B cell (primary cell): ENCODE measurements at regions not wholly inside any gene's neighbourhood (a gene's known extent, or its start where the extent isn't known, plus 50 kb on each side); places are given as distances from the start of the nearest gene placed in this dataset.

Source experiments
- ATAC-seq: fragments of 200-7000 bp; cut with Tn5 transposase; one replicate; pipeline ENCODE4 v1.10.0; 2021; ENCODE audit warnings: low read depth, mild to moderate bottlenecking, moderate number of reproducible peaks, moderate library complexity
- CTCF ChIA-PET: fragments of 350-600 bp; sonication (Branson Sonifier 250); formaldehyde crosslinking; loops from one replicate; lab custom pipeline; 2021; ENCODE audit warnings: antibody characterized with exemption, inconsistent platforms; lab: Charles Lee
- POLR2A ChIA-PET: fragments of 350-600 bp; sonication (Branson Sonifier 250); formaldehyde crosslinking; loops from one replicate; lab custom pipeline; 2021; ENCODE audit warnings: antibody characterized with exemption; lab: Charles Lee
- DNase-seq: peaks from one replicate; pipeline ENCODE4 v3.0.0; 2013
- H2AFZ ChIP-seq: 2 replicates; pipeline ENCODE4 v1.6.1; 2012; ENCODE audit warnings: mild to moderate bottlenecking, low read depth, low read length; ENCODE audit not compliant: insufficient read depth, poor library complexity, severe bottlenecking
- H3K27ac ChIP-seq, 2 donors: 1 replicate in 1 of 2; 2 replicates in 1 of 2; pipeline ENCODE4 v1.5.1; 2012 to 2013; ENCODE audit warnings: low read length in 2 of 2, mild to moderate bottlenecking in 2 of 2, moderate library complexity in 1 of 2
- H3K27me3 ChIP-seq, 4 experiments: fragments of 200-600 bp in 1 of 4; sonication (generic) in 1 of 4; replicated peaks in 1 of 4; 1 replicate in 2 of 4; 2 replicates in 2 of 4; pipeline versions ENCODE4 v1.6.1 to v1.7.0; 2013 to 2016; ENCODE audit warnings: low read length in 3 of 4, mild to moderate bottlenecking in 2 of 4, mixed read lengths in 1 of 4, moderate library complexity in 1 of 4; ENCODE audit not compliant: insufficient read depth in 4 of 4, control insufficient read depth in 3 of 4; ENCODE audit errors: control extremely low read depth in 1 of 4
- H3K36me3 ChIP-seq, 2 experiments: replicated peaks in 1 of 2; 1 replicate in 1 of 2; 2 replicates in 1 of 2; pipeline versions ENCODE4 v1.6.1 to v1.7.1; 2013; ENCODE audit warnings: low read length in 1 of 2; ENCODE audit not compliant: insufficient read depth in 2 of 2, control insufficient read depth in 1 of 2; ENCODE audit errors: control extremely low read depth in 1 of 2, extremely low read depth in 1 of 2
- H3K4me1 ChIP-seq, 2 donors: fragments of 200-600 bp in 1 of 2; sonication (generic) in 1 of 2; 1 replicate in 1 of 2; 2 replicates in 1 of 2; pipeline versions ENCODE4 v1.5.1 to v1.6.1; 2013 to 2017; ENCODE audit warnings: low read length in 2 of 2; ENCODE audit not compliant: control insufficient read depth in 2 of 2, insufficient read depth in 2 of 2
- H3K4me2 ChIP-seq: replicated peaks from 2 replicates; pipeline ENCODE3; 2012; ENCODE audit warnings: mild to moderate bottlenecking, low read depth, low read length; ENCODE audit not compliant: poor library complexity, severe bottlenecking
- H3K4me3 ChIP-seq, 5 experiments: fragments of 200-600 bp in 1 of 5; sonication (generic) in 1 of 5; 1 replicate in 3 of 5; 2 replicates in 2 of 5; pipeline versions ENCODE4 v1.5.1 to v1.7.0; 2011 to 2016; ENCODE audit warnings: low read length in 4 of 5, mild to moderate bottlenecking in 4 of 5, low read depth in 2 of 5, control low read depth in 1 of 5, moderate library complexity in 1 of 5; ENCODE audit not compliant: insufficient read depth in 1 of 5; ENCODE audit errors: control extremely low read depth in 1 of 5, extremely low read depth in 1 of 5
- H3K79me2 ChIP-seq: fragments of 200-600 bp; sonication (generic); one replicate; pipeline ENCODE4 v1.6.0; 2016; ENCODE audit warnings: low read length; ENCODE audit not compliant: control insufficient read depth, insufficient read depth
- H3K9ac ChIP-seq: fragments of 200-600 bp; sonication (generic); 2 replicates; pipeline ENCODE4 v1.6.1; 2017; ENCODE audit warnings: mild to moderate bottlenecking, low read length, moderate library complexity
- H3K9me3 ChIP-seq, 3 donors: one replicate each; pipeline versions ENCODE4 v1.6.1 to v1.7.1; 2013; ENCODE audit warnings: low read length in 2 of 3; ENCODE audit not compliant: control insufficient read depth in 2 of 3, insufficient read depth in 1 of 3; ENCODE audit errors: control extremely low read depth in 1 of 3
- H4K20me1 ChIP-seq: 2 replicates; pipeline ENCODE4 v1.6.0; 2012; ENCODE audit warnings: mild to moderate bottlenecking, low read length; ENCODE audit not compliant: insufficient read depth, control insufficient read depth, poor library complexity, severe bottlenecking
- H3K27ac Mint-ChIP-seq: one replicate; pipeline ENCODE4 v1.8.0; 2021; ENCODE audit warnings: mixed read lengths
- H3K27me3 Mint-ChIP-seq: one replicate; pipeline ENCODE4 v1.8.0; 2021; ENCODE audit warnings: mixed read lengths
- H3K4me1 Mint-ChIP-seq: one replicate; pipeline ENCODE4 v1.8.0; 2021; ENCODE audit warnings: mixed read lengths
- H3K4me3 Mint-ChIP-seq: one replicate; pipeline ENCODE4 v1.8.0; 2021; ENCODE audit warnings: mixed read lengths
- H3K9me3 Mint-ChIP-seq: one replicate; pipeline ENCODE4 v1.8.0; 2022; ENCODE audit warnings: mixed read lengths; ENCODE audit not compliant: insufficient read depth
- CTCF ChIP-seq: fragments of 200-600 bp; IDR thresholded peaks from one replicate; pipeline ENCODE4 v1.8.0; 2022; ENCODE audit warnings: antibody characterized with exemption, mild to moderate bottlenecking
- EZH2 ChIP-seq: IDR thresholded peaks from 2 replicates; pipeline ENCODE4 v1.6.1; 2012; ENCODE audit warnings: borderline replicate concordance, low read depth, mild to moderate bottlenecking, moderate library complexity, low read length; ENCODE audit not compliant: insufficient read depth, poor library complexity, severe bottlenecking
- WGBS: methylation state at CpG from one replicate; pipeline ENCODE4 v1.1.5; 2013; ENCODE audit warnings: missing lambda C conversion rate; ENCODE audit not compliant: insufficient coverage; 5-methylcytosine and 5-hydroxymethylcytosine counted together
- intact Hi-C: fragments of 100-400 bp; cut with micrococcal nuclease; formaldehyde crosslinking; loops from one replicate; pipeline ENCODE4 v1.10.0; 2022

- Histone ChIP-seq H3K9ac (no peak overlapping the region), H2AFZ (no peak overlapping the region), H3K36me3 (no peaks in the 10 kb centered on the region), H3K79me2 (no peaks in the 10 kb centered on the region), H3K9me3 (peaks cover 0 to 2% (median 0%) of the 10 kb centered on the region in 3 donors), H3K27ac (no peak overlapping the region), H3K4me1 (no peaks in the 10 kb centered on the region), H4K20me1 (no peaks in the 10 kb centered on the region), H3K4me2 (no peak overlapping the region), H3K4me3 (no peak overlapping the region), H3K27me3 (no peaks in the 10 kb centered on the region)
- TF ChIP-seq CTCF = no peak
- TF ChIP-seq EZH2 = no peak
- no peak overlapping the region for H3K27ac Mint-ChIP-seq
- peaks cover 5% of the 10 kb centered on the region for H3K9me3 Mint-ChIP-seq
- no peaks in the 10 kb centered on the region for H3K4me1 Mint-ChIP-seq
- H3K4me3 Mint-ChIP-seq = no peak overlapping the region
- DNase-seq (no peak), ATAC-seq (no peak)
- CTCF ChIA-PET = no interaction called here
- WGBS = no CpG with 5 or more reads among the region's 1 CpG
- POLR2A ChIA-PET = no interaction called here
- H3K27me3 Mint-ChIP-seq = no peaks in the 10 kb centered on the region
- intact Hi-C loops = no loop called here
Observed at GRCh38 chr6:68368845-68369244, 266.2 kb upstream of the ADGRB3 start.

- Mint-ChIP-seq H3K27ac (no peak overlapping the region), H3K9me3 (peaks cover 1% of the 10 kb centered on the region), H3K27me3 (no peaks in the 10 kb centered on the region), H3K4me1 (no peaks in the 10 kb centered on the region), H3K4me3 (no peak overlapping the region)
- Histone ChIP-seq H2AFZ (no peak overlapping the region), H3K79me2 (no peaks in the 10 kb centered on the region), H4K20me1 (no peaks in the 10 kb centered on the region), H3K4me1 (no peaks in the 10 kb centered on the region), H3K4me2 (no peak overlapping the region), H3K27me3 (no peaks in the 10 kb centered on the region), H3K36me3 (no peaks in the 10 kb centered on the region), H3K4me3 (no peak overlapping the region), H3K9me3 (peaks cover 0 to 3% (median 2%) of the 10 kb centered on the region in 3 donors), H3K27ac (no peak overlapping the region), H3K9ac (no peak overlapping the region)
- ATAC-seq (no peak), DNase-seq (no peak)
- CTCF ChIA-PET = no interaction called here
- WGBS = 63% methylated on average over 2 of the region's 2 CpGs
- POLR2A ChIA-PET = no interaction called here
- intact Hi-C loops = no loop called here
- TF ChIP-seq CTCF (no peak), EZH2 (no peak)
Observed at GRCh38 chr6:68364271-68364805, 270.7 kb upstream of the ADGRB3 start.
